Suppressor macrophage (primary cell): ENCODE measurements at regions not wholly inside any gene's neighbourhood (a gene's known extent, or its start where the extent isn't known, plus 50 kb on each side); places are given as distances from the start of the nearest gene placed in this dataset.

Experiments
- DNase-seq, 4 experiments: peaks; one replicate each; pipeline ENCODE4 v3.0.0-alpha.2; 2020 to 2022

GRCh38 chr2:62564380-62565137 is 58.6 kb upstream of the TMEM17 start:
- no peak for DNase-seq

GRCh38 chr2:62561586-62561985 is 55.6 kb upstream of the TMEM17 start:
- no peak for DNase-seq

- DNase-seq = no peak
These were observed 53.6 kb upstream of the TMEM17 start for GRCh38 chr2:62559582-62559981.

GRCh38 chr2:62558743-62559142 is 52.7 kb upstream of the TMEM17 start:
- no peak for DNase-seq

GRCh38 chr2:62556086-62556485 is 50.1 kb upstream of the TMEM17 start:
- DNase-seq = no peak
